Upper lobe of right lung (tissue), 1 donor: ENCODE measurements at regions not wholly inside any gene's neighbourhood (a gene's known extent, or its start where the extent isn't known, plus 50 kb on each side); places are given as distances from the start of the nearest gene placed in this dataset.
"Not testable (repeated sequence)": the region's sequence is repeated elsewhere in the genome, so short reads cannot be mapped to it uniquely, and the experiment has no call there.

ENCODE experiments used
- ATAC-seq: fragments of 200-7000 bp; cut with Tn5 transposase; one replicate; pipeline ENCODE4 v1.9.1; 2020; ENCODE audit warnings: mild to moderate bottlenecking, moderate library complexity
- DNase-seq: peaks from one replicate; pipeline ENCODE4 v3.0.0-alpha.2; 2020
- H3K27ac ChIP-seq: fragments of 200-600 bp; one replicate; pipeline ENCODE4 v1.8.0; 2022
- H3K27me3 ChIP-seq: fragments of 200-600 bp; one replicate; pipeline ENCODE4 v1.8.0; 2022; ENCODE audit warnings: mild to moderate bottlenecking
- H3K36me3 ChIP-seq: fragments of 200-600 bp; one replicate; pipeline ENCODE4 v1.8.0; 2022
- H3K4me1 ChIP-seq: fragments of 200-600 bp; one replicate; pipeline ENCODE4 v1.8.0; 2022
- H3K4me3 ChIP-seq: fragments of 200-600 bp; one replicate; pipeline ENCODE4 v1.8.0; 2022; ENCODE audit warnings: mild to moderate bottlenecking
- H3K9me3 ChIP-seq: fragments of 200-600 bp; one replicate; pipeline ENCODE4 v1.8.0; 2022
- intact Hi-C: fragments of 100-400 bp; cut with DNase I; formaldehyde crosslinking; loops from one replicate; pipeline ENCODE4 v1.11.0; 2022
- TF ChIP-seq, protein P1 (sequence below): fragments of 200-600 bp; IDR thresholded peaks from one replicate; pipeline ENCODE4 v1.8.0; 2022; ENCODE audit warnings: antibody characterized with exemption
- donor health status: DM: no; HTN: yes; CAD: no; lungs with severe emphysema.

DNA sequence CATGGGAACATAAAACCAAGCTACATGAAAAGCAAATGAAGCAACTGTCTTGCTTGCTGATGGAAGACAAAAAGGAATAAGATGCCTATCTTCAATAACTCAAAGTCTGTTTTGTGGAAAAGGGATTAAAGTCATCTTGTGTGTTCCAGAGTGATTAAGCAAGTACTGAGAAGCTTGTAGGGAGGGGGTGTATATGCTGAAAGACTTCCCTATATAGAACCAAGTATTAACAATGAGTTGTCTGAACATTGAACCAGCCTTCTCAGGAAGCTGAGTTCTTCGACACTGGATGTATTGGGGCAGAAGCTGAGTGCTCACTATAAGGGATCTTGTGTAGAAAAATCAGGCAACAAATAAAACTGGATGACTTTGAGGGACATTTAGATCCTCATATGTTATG lies 451.8 kb downstream of the CD83 start:
- ATAC-seq (no peak), DNase-seq (no peak)
- no peaks in the 10 kb centered on the region for H3K27me3 ChIP-seq
- H3K36me3 ChIP-seq: no peaks in the 10 kb centered on the region
- no peaks in the 10 kb centered on the region for H3K9me3 ChIP-seq
- intact Hi-C loops: no loop called here
- TF ChIP-seq, protein P1, sequence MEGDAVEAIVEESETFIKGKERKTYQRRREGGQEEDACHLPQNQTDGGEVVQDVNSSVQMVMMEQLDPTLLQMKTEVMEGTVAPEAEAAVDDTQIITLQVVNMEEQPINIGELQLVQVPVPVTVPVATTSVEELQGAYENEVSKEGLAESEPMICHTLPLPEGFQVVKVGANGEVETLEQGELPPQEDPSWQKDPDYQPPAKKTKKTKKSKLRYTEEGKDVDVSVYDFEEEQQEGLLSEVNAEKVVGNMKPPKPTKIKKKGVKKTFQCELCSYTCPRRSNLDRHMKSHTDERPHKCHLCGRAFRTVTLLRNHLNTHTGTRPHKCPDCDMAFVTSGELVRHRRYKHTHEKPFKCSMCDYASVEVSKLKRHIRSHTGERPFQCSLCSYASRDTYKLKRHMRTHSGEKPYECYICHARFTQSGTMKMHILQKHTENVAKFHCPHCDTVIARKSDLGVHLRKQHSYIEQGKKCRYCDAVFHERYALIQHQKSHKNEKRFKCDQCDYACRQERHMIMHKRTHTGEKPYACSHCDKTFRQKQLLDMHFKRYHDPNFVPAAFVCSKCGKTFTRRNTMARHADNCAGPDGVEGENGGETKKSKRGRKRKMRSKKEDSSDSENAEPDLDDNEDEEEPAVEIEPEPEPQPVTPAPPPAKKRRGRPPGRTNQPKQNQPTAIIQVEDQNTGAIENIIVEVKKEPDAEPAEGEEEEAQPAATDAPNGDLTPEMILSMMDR: no peak
- H3K27ac ChIP-seq: no peak overlapping the region
- no peaks in the 10 kb centered on the region for H3K4me1 ChIP-seq
- H3K4me3 ChIP-seq: no peak overlapping the region

DNA sequence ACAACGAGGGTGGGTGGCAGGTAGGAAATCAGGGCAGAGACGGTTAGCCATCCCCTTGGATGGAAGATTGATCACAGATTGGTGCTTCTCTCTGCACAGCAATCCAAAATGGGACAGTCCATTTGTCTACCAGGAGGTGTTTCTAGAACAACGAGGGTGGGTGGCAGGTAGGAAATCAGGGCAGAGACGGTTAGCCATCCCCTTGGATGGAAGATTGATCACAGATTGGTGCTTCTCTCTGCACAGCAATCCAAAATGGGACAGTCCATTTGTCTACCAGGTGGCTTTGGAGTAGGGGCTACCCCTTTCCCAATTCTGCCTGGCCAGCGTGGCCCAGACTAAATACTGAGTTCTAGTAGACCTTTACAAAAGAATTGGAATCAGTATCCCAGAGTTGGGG lies 452.3 kb downstream of the CD83 start:
- H3K4me3 ChIP-seq, H3K27ac ChIP-seq, H3K4me1 ChIP-seq, H3K27me3 ChIP-seq, H3K36me3 ChIP-seq, ATAC-seq, H3K9me3 ChIP-seq, DNase-seq, intact Hi-C loops: not testable (repeated sequence)

DNA sequence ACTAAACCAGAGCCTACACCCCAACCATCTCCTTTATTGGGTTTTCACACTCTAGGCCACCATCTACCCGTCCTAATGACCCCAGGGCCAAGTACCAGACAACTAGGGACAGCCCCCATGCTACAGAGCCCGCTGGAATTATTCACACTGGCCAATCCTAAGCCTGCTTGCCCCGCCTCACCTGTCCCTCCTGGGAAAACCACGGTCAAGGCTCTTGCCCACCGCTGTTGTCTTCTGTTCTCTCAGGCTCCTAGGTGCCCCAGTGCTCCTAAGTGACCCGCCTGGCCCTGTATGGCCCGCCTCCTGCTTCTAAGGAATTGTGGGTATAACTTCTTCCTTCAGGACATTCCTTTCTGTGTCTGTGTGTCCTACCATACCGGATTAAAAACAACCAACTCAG lies 453.4 kb downstream of the CD83 start:
- H3K4me3 ChIP-seq: no peak overlapping the region
- intact Hi-C loops: no loop called here
- no peak for DNase-seq

DNA sequence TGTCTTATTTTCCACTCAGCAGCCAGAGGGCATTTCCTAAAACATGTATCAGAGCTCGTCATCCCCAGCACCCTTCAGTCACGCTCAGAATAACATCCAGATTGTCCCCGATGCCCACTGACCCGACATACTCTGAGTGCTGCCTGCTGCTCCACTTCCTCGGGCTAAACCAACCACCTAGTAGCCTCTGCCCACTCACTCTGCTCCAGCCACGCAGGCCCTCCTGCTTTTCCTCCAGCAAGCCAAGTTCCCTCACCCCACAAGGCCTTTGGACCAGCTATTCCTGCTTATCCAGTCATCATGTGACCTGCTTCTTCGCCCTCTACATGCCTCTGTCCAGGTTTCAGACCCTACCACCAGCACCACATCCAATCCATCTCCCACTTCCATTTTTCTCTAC lies 454.2 kb downstream of the CD83 start:
- Histone ChIP-seq H3K27ac (no peak overlapping the region), H3K36me3 (no peaks in the 10 kb centered on the region), H3K4me3 (no peak overlapping the region), H3K9me3 (no peaks in the 10 kb centered on the region), H3K4me1 (no peaks in the 10 kb centered on the region), H3K27me3 (no peaks in the 10 kb centered on the region)
- ATAC-seq (no peak), DNase-seq (no peak)
- intact Hi-C loops: no loop called here
- TF ChIP-seq, protein P1: no peak

More for the DNA sequence above, 453.4 kb downstream of the CD83 start:
- no peak overlapping the region for H3K27ac ChIP-seq
- no peak for ATAC-seq
- H3K9me3 ChIP-seq: no peaks in the 10 kb centered on the region
- H3K4me1 ChIP-seq: no peaks in the 10 kb centered on the region
- H3K27me3 ChIP-seq: no peaks in the 10 kb centered on the region
- H3K36me3 ChIP-seq: no peaks in the 10 kb centered on the region
- TF ChIP-seq, protein P1: no peak

DNA sequence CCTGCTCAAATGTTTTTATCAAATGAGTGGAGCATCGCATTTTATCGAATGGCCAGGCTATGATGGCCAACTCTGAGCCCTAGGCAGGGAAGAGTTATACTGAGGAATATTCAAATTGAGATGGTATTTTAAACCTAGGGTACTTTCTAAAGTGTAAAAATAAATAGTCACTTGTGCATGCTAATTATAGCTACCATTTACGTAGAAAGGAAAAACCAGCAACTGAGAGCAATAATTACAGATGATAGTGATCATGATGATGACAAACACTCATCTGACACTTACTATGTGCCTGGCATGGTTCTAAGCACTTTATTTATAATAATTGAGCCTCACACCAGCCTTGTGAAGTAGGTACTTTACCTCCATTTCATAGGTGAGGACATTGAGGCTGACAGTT lies 455.7 kb downstream of the CD83 start:
- H3K9me3 ChIP-seq: no peaks in the 10 kb centered on the region
- TF ChIP-seq, protein P1: no peak
- no peaks in the 10 kb centered on the region for H3K4me1 ChIP-seq
- intact Hi-C loops: no loop called here
- no peak for ATAC-seq
- no peaks in the 10 kb centered on the region for H3K27me3 ChIP-seq
- DNase-seq: no peak
- no peak overlapping the region for H3K27ac ChIP-seq
- no peaks in the 10 kb centered on the region for H3K36me3 ChIP-seq
- no peak overlapping the region for H3K4me3 ChIP-seq

DNA sequence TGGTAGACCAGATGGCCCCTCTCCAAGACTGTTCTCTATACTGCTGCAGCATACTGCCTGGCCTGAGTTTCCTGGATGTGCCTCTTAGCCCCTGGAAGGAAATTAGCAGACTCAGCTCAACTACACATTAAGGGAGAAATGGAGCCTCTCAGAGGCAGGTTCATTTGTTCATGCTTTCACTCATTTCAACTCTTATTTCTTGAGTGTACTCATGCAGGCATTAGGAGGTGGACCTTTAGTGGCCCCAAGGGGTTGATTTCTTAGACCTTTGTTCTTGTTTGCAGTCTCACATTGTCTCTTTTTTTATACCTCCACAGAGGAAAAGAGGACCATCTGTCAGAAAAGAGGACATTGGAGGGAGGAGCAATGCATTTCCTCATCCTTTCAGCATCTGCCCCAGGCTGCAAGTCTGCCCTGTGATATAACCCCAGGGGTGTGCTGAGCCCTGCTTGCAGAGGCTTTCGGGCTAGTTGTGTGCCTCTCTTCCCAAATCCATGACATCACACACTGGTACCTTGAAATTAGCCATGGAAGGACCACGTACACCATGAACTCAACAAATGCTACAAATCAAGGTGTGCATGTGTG lies 456.2 kb downstream of the CD83 start:
- TF ChIP-seq, protein P1: no peak
- Histone ChIP-seq H3K4me3 (no peak overlapping the region), H3K4me1 (no peaks in the 10 kb centered on the region), H3K36me3 (no peaks in the 10 kb centered on the region), H3K9me3 (no peaks in the 10 kb centered on the region), H3K27ac (no peak overlapping the region), H3K27me3 (no peaks in the 10 kb centered on the region)
- intact Hi-C loops: no loop called here
- DNase-seq (no peak), ATAC-seq (no peak)
